B cell (primary cell): ENCODE measurements at regions not wholly inside any gene's neighbourhood (a gene's known extent, or its start where the extent isn't known, plus 50 kb on each side); places are given as distances from the start of the nearest gene placed in this dataset.

ENCODE experiments used
- CTCF ChIP-seq: fragments of 200-600 bp; IDR thresholded peaks from one replicate; pipeline ENCODE4 v1.8.0; 2022; ENCODE audit warnings: antibody characterized with exemption, mild to moderate bottlenecking
- EZH2 ChIP-seq: IDR thresholded peaks from 2 replicates; pipeline ENCODE4 v1.6.1; 2012; ENCODE audit warnings: borderline replicate concordance, low read depth, mild to moderate bottlenecking, moderate library complexity, low read length; ENCODE audit not compliant: insufficient read depth, poor library complexity, severe bottlenecking

- TF ChIP-seq EZH2 (no peak), CTCF (no peak)
Measured at GRCh38 chr3:18843983-18844382, 304.3 kb upstream of the KCNH8 start.
